OCI-LY1 (cell line): ENCODE measurements at regions not wholly inside any gene's neighbourhood (a gene's known extent, or its start where the extent isn't known, plus 50 kb on each side); places are given as distances from the start of the nearest gene placed in this dataset.

Experiments used
- H2AFZ ChIP-seq: fragments of 200-600 bp; sonication (generic), shearing (Covaris generic); 2 replicates; pipeline ENCODE4 v1.6.0; 2014; ENCODE audit warnings: antibody characterized with exemption, mild to moderate bottlenecking, low read length
- H3F3A ChIP-seq: fragments of 200-600 bp; sonication (generic), shearing (Covaris generic); 2 replicates; pipeline ENCODE4 v1.6.0; 2014; ENCODE audit warnings: mild to moderate bottlenecking, antibody characterized with exemption, low read length, moderate library complexity; ENCODE audit not compliant: insufficient read depth
- H3K27ac ChIP-seq: fragments of 200-600 bp; sonication (generic); 2 replicates; pipeline ENCODE4 v1.5.1; 2014; ENCODE audit warnings: low read length, mixed run types, mild to moderate bottlenecking, low read depth; ENCODE audit not compliant: poor library complexity, severe bottlenecking
- H3K27me3 ChIP-seq: fragments of 200-600 bp; sonication (generic); 2 replicates; pipeline ENCODE4 v1.6.0; 2014; ENCODE audit warnings: antibody characterized with exemption, mild to moderate bottlenecking, low read length, moderate library complexity; ENCODE audit not compliant: insufficient read depth
- H3K36me3 ChIP-seq: fragments of 200-600 bp; sonication (generic); 2 replicates; pipeline ENCODE4 v1.6.1; 2014; ENCODE audit warnings: mild to moderate bottlenecking, antibody characterized with exemption, low read length, moderate library complexity, mixed read lengths; ENCODE audit not compliant: insufficient read depth
- H3K4me1 ChIP-seq: fragments of 200-600 bp; sonication (generic); 2 replicates; pipeline ENCODE4 v1.5.1; 2014; ENCODE audit warnings: mild to moderate bottlenecking, low read length, moderate library complexity; ENCODE audit not compliant: insufficient read depth, severe bottlenecking
- H3K4me2 ChIP-seq: fragments of 200-600 bp; sonication (generic), shearing (Covaris generic); 2 replicates; pipeline ENCODE4 v1.6.1; 2014; ENCODE audit warnings: low read length
- H3K4me3 ChIP-seq: fragments of 200-600 bp; sonication (generic); 2 replicates; pipeline ENCODE4 v1.5.1; 2014; ENCODE audit warnings: low read length, low read depth, mild to moderate bottlenecking, mixed read lengths; ENCODE audit not compliant: poor library complexity, severe bottlenecking
- H3K79me2 ChIP-seq: fragments of 200-600 bp; shearing (Covaris generic); 2 replicates; pipeline ENCODE4 v1.6.1; 2016; ENCODE audit warnings: mixed run types, low read length, mixed read lengths; ENCODE audit not compliant: insufficient read depth
- H3K9ac ChIP-seq: fragments of 200-600 bp; sonication (generic), shearing (Covaris generic); 2 replicates; pipeline ENCODE4 v1.6.1; 2014; ENCODE audit warnings: mild to moderate bottlenecking, low read length, mixed read lengths
- H3K9me2 ChIP-seq: fragments of 200-600 bp; sonication (generic), shearing (Covaris generic); 2 replicates; pipeline ENCODE4 v1.6.1; 2014; ENCODE audit warnings: low read depth, mild to moderate bottlenecking, low read length, mixed read lengths
- H3K9me3 ChIP-seq: fragments of 200-600 bp; shearing (Covaris generic); 2 replicates; pipeline ENCODE4 v1.6.1; 2014; ENCODE audit warnings: low read length, mixed read lengths
- H4K20me1 ChIP-seq: fragments of 200-600 bp; sonication (generic), shearing (Covaris generic); 2 replicates; pipeline ENCODE4 v1.6.0; 2016; ENCODE audit warnings: mild to moderate bottlenecking, low read length; ENCODE audit not compliant: insufficient read depth
- EZH2 ChIP-seq: fragments of 200-600 bp; sonication (generic), shearing (Covaris generic); IDR thresholded peaks from 2 replicates; pipeline ENCODE4 v1.8.0; 2017; ENCODE audit warnings: borderline replicate concordance, mixed run types, mild to moderate bottlenecking, antibody characterized with exemption, low read length, moderate library complexity, mixed read lengths
- TF ChIP-seq, protein P1 (sequence below): fragments of 200-600 bp; sonication (generic), shearing (Covaris generic); IDR thresholded peaks from 2 replicates; pipeline ENCODE4 v1.5.1; 2017; ENCODE audit warnings: mild to moderate bottlenecking, antibody characterized with exemption, low read length, moderate library complexity, mixed read lengths

GRCh38 chrX:28229217-28229616 lies 248.0 kb upstream of the DCAF8L1 start:
- Histone ChIP-seq H3K9me3 (no peaks in the 10 kb centered on the region), H3K4me1 (no peaks in the 10 kb centered on the region), H4K20me1 (no peaks in the 10 kb centered on the region), H3K9me2 (no peaks in the 10 kb centered on the region), H2AFZ (no peak overlapping the region), H3K9ac (no peak overlapping the region), H3K4me3 (no peak overlapping the region), H3F3A (no peaks in the 10 kb centered on the region), H3K27me3 (no peaks in the 10 kb centered on the region), H3K79me2 (no peaks in the 10 kb centered on the region), H3K27ac (no peak overlapping the region), H3K4me2 (no peak overlapping the region), H3K36me3 (no peaks in the 10 kb centered on the region)
- TF ChIP-seq, protein P1, sequence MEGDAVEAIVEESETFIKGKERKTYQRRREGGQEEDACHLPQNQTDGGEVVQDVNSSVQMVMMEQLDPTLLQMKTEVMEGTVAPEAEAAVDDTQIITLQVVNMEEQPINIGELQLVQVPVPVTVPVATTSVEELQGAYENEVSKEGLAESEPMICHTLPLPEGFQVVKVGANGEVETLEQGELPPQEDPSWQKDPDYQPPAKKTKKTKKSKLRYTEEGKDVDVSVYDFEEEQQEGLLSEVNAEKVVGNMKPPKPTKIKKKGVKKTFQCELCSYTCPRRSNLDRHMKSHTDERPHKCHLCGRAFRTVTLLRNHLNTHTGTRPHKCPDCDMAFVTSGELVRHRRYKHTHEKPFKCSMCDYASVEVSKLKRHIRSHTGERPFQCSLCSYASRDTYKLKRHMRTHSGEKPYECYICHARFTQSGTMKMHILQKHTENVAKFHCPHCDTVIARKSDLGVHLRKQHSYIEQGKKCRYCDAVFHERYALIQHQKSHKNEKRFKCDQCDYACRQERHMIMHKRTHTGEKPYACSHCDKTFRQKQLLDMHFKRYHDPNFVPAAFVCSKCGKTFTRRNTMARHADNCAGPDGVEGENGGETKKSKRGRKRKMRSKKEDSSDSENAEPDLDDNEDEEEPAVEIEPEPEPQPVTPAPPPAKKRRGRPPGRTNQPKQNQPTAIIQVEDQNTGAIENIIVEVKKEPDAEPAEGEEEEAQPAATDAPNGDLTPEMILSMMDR, result no peak
- TF ChIP-seq EZH2, result no peak

- Histone ChIP-seq H3K9me2 (no peaks in the 10 kb centered on the region), H3K4me3 (no peak overlapping the region), H3K27me3 (no peaks in the 10 kb centered on the region), H3F3A (no peaks in the 10 kb centered on the region), H3K27ac (no peak overlapping the region), H4K20me1 (no peaks in the 10 kb centered on the region), H3K9me3 (no peaks in the 10 kb centered on the region), H3K36me3 (no peaks in the 10 kb centered on the region), H3K79me2 (no peaks in the 10 kb centered on the region), H3K4me2 (no peak overlapping the region), H3K9ac (no peak overlapping the region), H2AFZ (no peak overlapping the region), H3K4me1 (no peaks in the 10 kb centered on the region)
- no peak for TF ChIP-seq EZH2
- TF ChIP-seq, protein P1, result no peak
Observed at GRCh38 chrX:28225513-28225912, 244.3 kb upstream of the DCAF8L1 start.

DNA sequence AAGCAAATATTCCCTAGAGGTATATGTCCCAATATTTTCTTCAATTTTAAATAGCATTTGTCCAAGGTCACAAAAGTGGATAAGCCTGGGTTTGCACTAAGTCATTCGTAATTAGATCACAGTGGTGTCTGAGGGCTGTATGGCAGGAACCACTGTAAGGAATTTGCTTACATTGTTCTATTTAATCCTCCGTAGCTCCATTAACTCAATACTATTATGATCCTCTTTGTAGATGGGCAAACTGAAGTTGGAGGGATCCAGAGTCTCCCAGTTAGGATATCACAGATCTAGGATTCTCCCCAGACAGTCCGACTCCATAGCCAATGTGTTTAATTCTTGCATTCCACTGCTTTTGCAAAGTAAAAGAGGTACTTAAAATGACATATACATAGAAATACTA lies 242.7 kb upstream of the DCAF8L1 start:
- no peak for TF ChIP-seq EZH2
- TF ChIP-seq, protein P1, result no peak
- Histone ChIP-seq H3K27ac (no peak overlapping the region), H3F3A (no peaks in the 10 kb centered on the region), H3K79me2 (no peaks in the 10 kb centered on the region), H3K9me2 (no peaks in the 10 kb centered on the region), H3K27me3 (no peaks in the 10 kb centered on the region), H4K20me1 (no peaks in the 10 kb centered on the region), H3K9me3 (no peaks in the 10 kb centered on the region), H3K4me3 (no peak overlapping the region), H3K9ac (no peak overlapping the region), H3K36me3 (no peaks in the 10 kb centered on the region), H3K4me2 (no peak overlapping the region), H2AFZ (no peak overlapping the region), H3K4me1 (no peaks in the 10 kb centered on the region)
